NCI-H774 (cell line): ENCODE measurements at regions not wholly inside any gene's neighbourhood (a gene's known extent, or its start where the extent isn't known, plus 50 kb on each side); places are given as distances from the start of the nearest gene placed in this dataset.

Experiments
- DNase-seq: peaks from one replicate; lab custom pipeline; 2025; lab: John Stamatoyannopoulos, UW

- DNase-seq: no peak
These were observed 275.0 kb downstream of the DRD1 start for GRCh38 chr5:175168882-175169507.

- DNase-seq: no peak
These were observed 278.0 kb downstream of the DRD1 start for GRCh38 chr5:175166026-175166425.

- DNase-seq: no peak
These were observed 280.3 kb downstream of the DRD1 start for GRCh38 chr5:175163586-175164275.

GRCh38 chr5:175162036-175162435, 281.9 kb downstream of the DRD1 start:
- peak; percentile 26 for DNase-seq

GRCh38 chr5:175159956-175160355, 284.0 kb downstream of the DRD1 start:
- DNase-seq: no peak

- no peak for DNase-seq
These were observed 295.3 kb downstream of the DRD1 start for GRCh38 chr5:175148636-175149172.

- no peak for DNase-seq
These were observed 297.2 kb downstream of the DRD1 start for GRCh38 chr5:175146733-175147132.

GRCh38 chr5:175141421-175141820, 302.6 kb downstream of the DRD1 start:
- no peak for DNase-seq

- DNase-seq: no peak
These were observed 310.8 kb downstream of the DRD1 start for GRCh38 chr5:175133185-175133584.

- no peak for DNase-seq
These were observed 312.6 kb downstream of the DRD1 start for GRCh38 chr5:175131432-175131831.

- no peak for DNase-seq
These were observed 314.4 kb downstream of the DRD1 start for GRCh38 chr5:175129619-175130018.

- no peak for DNase-seq
These were observed 314.9 kb downstream of the DRD1 start for GRCh38 chr5:175129121-175129520.

- DNase-seq: no peak
These were observed 319.2 kb downstream of the DRD1 start for GRCh38 chr5:175124821-175125220.

GRCh38 chr5:175124251-175124813, 319.6 kb downstream of the DRD1 start:
- no peak for DNase-seq

GRCh38 chr5:175123542-175123941, 320.4 kb downstream of the DRD1 start:
- no peak for DNase-seq

GRCh38 chr5:175121457-175121856, 322.5 kb downstream of the DRD1 start:
- DNase-seq: no peak

GRCh38 chr5:175120412-175120811, 323.6 kb downstream of the DRD1 start:
- DNase-seq: no peak

- no peak for DNase-seq
These were observed 325.2 kb downstream of the DRD1 start for GRCh38 chr5:175118700-175119309.

- no peak for DNase-seq
These were observed 327.4 kb downstream of the DRD1 start for GRCh38 chr5:175116466-175117048.

- DNase-seq: no peak
These were observed 328.2 kb downstream of the DRD1 start for GRCh38 chr5:175115831-175116230.

- no peak for DNase-seq
These were observed 330.0 kb downstream of the DRD1 start for GRCh38 chr5:175113947-175114346.

- no peak for DNase-seq
These were observed 334.8 kb downstream of the DRD1 start for GRCh38 chr5:175109058-175109755.
